MM.1S (cell line): ENCODE measurements at regions not wholly inside any gene's neighbourhood (a gene's known extent, or its start where the extent isn't known, plus 50 kb on each side); places are given as distances from the start of the nearest gene placed in this dataset.

Source experiments
- EZH2 ChIP-seq: fragments of 300-600 bp; sonication (generic); optimal IDR thresholded peaks from 2 replicates; pipeline ENCODE3; 2017; ENCODE audit warnings: low read depth, mild to moderate bottlenecking, antibody characterized with exemption, low read length, mixed read lengths
- EZH2phosphoT487 ChIP-seq: fragments of 300-600 bp; sonication (generic); IDR thresholded peaks from 2 replicates; pipeline ENCODE4 v1.6.1; 2018; ENCODE audit warnings: antibody characterized with exemption, low read length
- TF ChIP-seq, protein P1 (sequence below): fragments of 300-600 bp; sonication (generic); IDR thresholded peaks from 2 replicates; pipeline ENCODE4 v1.5.1; 2016; ENCODE audit warnings: antibody characterized with exemption, low read length, mixed read lengths

DNA sequence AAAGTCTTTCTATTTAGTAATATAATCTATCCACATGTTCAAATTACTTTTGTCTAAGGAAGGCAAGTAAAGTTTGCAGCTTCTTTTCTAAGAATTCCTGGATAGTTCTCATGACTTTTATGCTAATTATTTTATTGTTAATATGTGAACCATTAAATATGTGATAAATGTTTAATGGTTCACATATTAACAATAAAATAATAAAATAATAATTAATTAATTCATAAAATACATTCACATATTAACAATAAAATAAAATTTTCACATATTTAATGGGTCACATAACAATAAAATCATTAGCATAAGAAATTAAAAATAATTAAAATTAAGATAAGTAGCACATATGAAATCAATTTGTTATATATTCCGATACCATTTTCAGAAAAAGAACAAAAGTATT lies 1352.4 kb downstream of the ARAP2 start:
- TF ChIP-seq, protein P1, sequence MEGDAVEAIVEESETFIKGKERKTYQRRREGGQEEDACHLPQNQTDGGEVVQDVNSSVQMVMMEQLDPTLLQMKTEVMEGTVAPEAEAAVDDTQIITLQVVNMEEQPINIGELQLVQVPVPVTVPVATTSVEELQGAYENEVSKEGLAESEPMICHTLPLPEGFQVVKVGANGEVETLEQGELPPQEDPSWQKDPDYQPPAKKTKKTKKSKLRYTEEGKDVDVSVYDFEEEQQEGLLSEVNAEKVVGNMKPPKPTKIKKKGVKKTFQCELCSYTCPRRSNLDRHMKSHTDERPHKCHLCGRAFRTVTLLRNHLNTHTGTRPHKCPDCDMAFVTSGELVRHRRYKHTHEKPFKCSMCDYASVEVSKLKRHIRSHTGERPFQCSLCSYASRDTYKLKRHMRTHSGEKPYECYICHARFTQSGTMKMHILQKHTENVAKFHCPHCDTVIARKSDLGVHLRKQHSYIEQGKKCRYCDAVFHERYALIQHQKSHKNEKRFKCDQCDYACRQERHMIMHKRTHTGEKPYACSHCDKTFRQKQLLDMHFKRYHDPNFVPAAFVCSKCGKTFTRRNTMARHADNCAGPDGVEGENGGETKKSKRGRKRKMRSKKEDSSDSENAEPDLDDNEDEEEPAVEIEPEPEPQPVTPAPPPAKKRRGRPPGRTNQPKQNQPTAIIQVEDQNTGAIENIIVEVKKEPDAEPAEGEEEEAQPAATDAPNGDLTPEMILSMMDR: no peak
- TF ChIP-seq EZH2phosphoT487: no peak
- TF ChIP-seq EZH2: no peak
